Fibroblast of skin of left quadriceps (primary cell): ENCODE measurements at regions not wholly inside any gene's neighbourhood (a gene's known extent, or its start where the extent isn't known, plus 50 kb on each side); places are given as distances from the start of the nearest gene placed in this dataset.

Experiments used
- DNase-seq, 2 experiments: peaks; one replicate each; pipeline ENCODE4 v3.0.0-alpha.2; 2013; ENCODE audit warnings: low read depth in 2 of 2

GRCh38 chr16:73887911-73888310 is 408.7 kb upstream of the PSMD7 start:
- no peak for DNase-seq

GRCh38 chr16:73886426-73886825 is 410.2 kb upstream of the PSMD7 start:
- DNase-seq = no peak

GRCh38 chr16:73885319-73885718 is 411.3 kb upstream of the PSMD7 start:
- no peak for DNase-seq

GRCh38 chr16:73883841-73884240 is 412.8 kb upstream of the PSMD7 start:
- no peak for DNase-seq

- no peak for DNase-seq
These were observed 413.5 kb upstream of the PSMD7 start for GRCh38 chr16:73883126-73883525.

- no peak for DNase-seq
These were observed 414.0 kb upstream of the PSMD7 start for GRCh38 chr16:73882651-73883050.

- no peak for DNase-seq
These were observed 414.6 kb upstream of the PSMD7 start for GRCh38 chr16:73882033-73882432.

GRCh38 chr16:73879621-73880020 is 417.0 kb upstream of the PSMD7 start:
- no peak for DNase-seq

GRCh38 chr16:73878611-73879010 is 418.0 kb upstream of the PSMD7 start:
- peak; percentile 45 to 58 for DNase-seq

- DNase-seq = no peak
These were observed 419.5 kb upstream of the PSMD7 start for GRCh38 chr16:73877150-73877549.

- no peak for DNase-seq
These were observed 420.5 kb upstream of the PSMD7 start for GRCh38 chr16:73875996-73876690.

GRCh38 chr16:73874324-73874723 is 422.3 kb upstream of the PSMD7 start:
- no peak for DNase-seq

GRCh38 chr16:73873643-73874042 is 423.0 kb upstream of the PSMD7 start:
- DNase-seq = no peak

GRCh38 chr16:73872856-73873255 is 423.8 kb upstream of the PSMD7 start:
- no peak for DNase-seq

GRCh38 chr16:73871088-73871733 is 425.4 kb upstream of the PSMD7 start:
- no peak for DNase-seq

GRCh38 chr16:73869126-73869525 is 427.5 kb upstream of the PSMD7 start:
- no peak for DNase-seq

- no peak for DNase-seq
These were observed 431.7 kb upstream of the PSMD7 start for GRCh38 chr16:73864868-73865267.

- DNase-seq = no peak
These were observed 438.3 kb upstream of the PSMD7 start for GRCh38 chr16:73858326-73858725.

GRCh38 chr16:73853968-73854367 is 442.6 kb upstream of the PSMD7 start:
- DNase-seq = no peak

GRCh38 chr16:73852561-73852960 is 444.1 kb upstream of the PSMD7 start:
- no peak for DNase-seq

- no peak for DNase-seq
These were observed 447.6 kb upstream of the PSMD7 start for GRCh38 chr16:73848993-73849392.

- DNase-seq = no peak
These were observed 449.5 kb upstream of the PSMD7 start for GRCh38 chr16:73847090-73847489.

- no peak for DNase-seq
These were observed 450.3 kb upstream of the PSMD7 start for GRCh38 chr16:73846356-73846755.

- DNase-seq = no peak
These were observed 450.6 kb upstream of the PSMD7 start for GRCh38 chr16:73846007-73846330.
